ENCODE measurements at regions not wholly inside any gene's neighbourhood (a gene's known extent, or its start where the extent isn't known, plus 50 kb on each side); places are given as distances from the start of the nearest gene placed in this dataset.

GRCh38 chr13:83824120-83824519 is 58.2 kb downstream of the SLITRK1 start:
- TF ChIP-seq CTCF (IDR thresholded peaks at IDR 0.05; ENCODE audit: insufficient read depth, low read length) (no peak), POLR2AphosphoS5 (IDR thresholded peaks at IDR 0.05; ENCODE audit: low read depth) (no peak), REST (IDR thresholded peaks at IDR 0.05; ENCODE audit: insufficient replicate concordance, low read depth) (no peak)

All from HL-60 (cell line).